HepG2 (cell line): ENCODE measurements at regions not wholly inside any gene's neighbourhood (a gene's known extent, or its start where the extent isn't known, plus 50 kb on each side); places are given as distances from the start of the nearest gene placed in this dataset.

Experiments used
- CTCF ChIP-seq: sonication (generic); formaldehyde crosslinking; IDR thresholded peaks from 2 replicates; pipeline ENCODE4 v1.5.0; 2020; ENCODE audit warnings: mild to moderate bottlenecking, missing genetic modification reagents, moderate library complexity
- FOXO1 ChIP-seq: sonication (generic); formaldehyde crosslinking; IDR thresholded peaks from 2 replicates; pipeline ENCODE4 v1.4.0; 2020; ENCODE audit warnings: missing genetic modification reagents
- MAZ ChIP-seq, 2 experiments: sonication (generic) in 1 of 2; formaldehyde crosslinking in 1 of 2; IDR thresholded peaks; 2 replicates each; pipeline versions ENCODE4 v1.5.0 to v1.6.1; 2012 to 2020; ENCODE audit warnings: low read depth in 2 of 2, mild to moderate bottlenecking in 2 of 2, borderline replicate concordance in 1 of 2, improper control_type of control experiment in 1 of 2, low read length in 1 of 2, missing genetic modification reagents in 1 of 2, moderate library complexity in 1 of 2
- NR2F1 ChIP-seq, 2 experiments: fragments of 450-650 bp in 1 of 2; formaldehyde crosslinking in 1 of 2; IDR thresholded peaks; 2 replicates each; pipeline versions ENCODE4 v1.5.0 to v1.6.1; 2016 to 2020; ENCODE audit warnings: mild to moderate bottlenecking in 1 of 2, missing compliant biosample characterization in 1 of 2, missing genetic modification reagents in 1 of 2, moderate library complexity in 1 of 2
- PITX1 ChIP-seq: sonication (generic); formaldehyde crosslinking; IDR thresholded peaks from 2 replicates; pipeline ENCODE4 v1.5.1; 2020; ENCODE audit warnings: mild to moderate bottlenecking, missing genetic modification reagents
- POLR2A ChIP-seq, 2 experiments: IDR thresholded peaks; 2 replicates each; pipeline ENCODE4 v1.6.1; 2011; ENCODE audit warnings: low read depth in 2 of 2, low read length in 2 of 2, mild to moderate bottlenecking in 1 of 2, moderate library complexity in 1 of 2; ENCODE audit not compliant: insufficient read depth in 1 of 2
- POLR2G ChIP-seq: fragments of 200-400 bp; formaldehyde crosslinking; IDR thresholded peaks from 2 replicates; pipeline ENCODE4 v1.6.1; 2018; ENCODE audit warnings: mild to moderate bottlenecking, low read depth, low read length, moderate library complexity
- RELA ChIP-seq: sonication (generic); formaldehyde crosslinking; IDR thresholded peaks from 2 replicates; pipeline ENCODE4 v1.4.0; 2020; ENCODE audit warnings: missing genetic modification reagents
- SP1 ChIP-seq, 2 experiments: fragments of 450-650 bp in 1 of 2; sonication (generic) in 1 of 2; formaldehyde crosslinking in 1 of 2; IDR thresholded peaks; 2 replicates each; pipeline versions ENCODE4 v1.4.0 to v1.6.1; 2016 to 2020; ENCODE audit warnings: missing genetic modification reagents in 1 of 2
- SP2 ChIP-seq: sonication (generic); formaldehyde crosslinking; IDR thresholded peaks from 2 replicates; pipeline ENCODE4 v1.5.1; 2020; ENCODE audit warnings: mild to moderate bottlenecking, missing genetic modification reagents
- TAF1 ChIP-seq: sonication (generic); formaldehyde crosslinking; IDR thresholded peaks from 2 replicates; pipeline ENCODE4 v1.4.0; 2020; ENCODE audit warnings: missing genetic modification reagents
- ZNF510 ChIP-seq: sonication (generic); formaldehyde crosslinking; IDR thresholded peaks from 2 replicates; pipeline ENCODE4 v1.4.0; 2020; ENCODE audit warnings: low read depth, mild to moderate bottlenecking, missing genetic modification reagents
- TF ChIP-seq, protein P1 (sequence below): conservative IDR thresholded peaks from 2 replicates; pipeline ENCODE4 v1.6.1; 2018; ENCODE audit warnings: missing genetic modification reagents

GRCh38 chr14:46581036-46581671 lies 70.4 kb downstream of the RPL10L start:
- TF ChIP-seq POLR2G = no peak
- no peak for TF ChIP-seq FOXO1 (CRISPR knock-in tag)
- TF ChIP-seq, protein P1, sequence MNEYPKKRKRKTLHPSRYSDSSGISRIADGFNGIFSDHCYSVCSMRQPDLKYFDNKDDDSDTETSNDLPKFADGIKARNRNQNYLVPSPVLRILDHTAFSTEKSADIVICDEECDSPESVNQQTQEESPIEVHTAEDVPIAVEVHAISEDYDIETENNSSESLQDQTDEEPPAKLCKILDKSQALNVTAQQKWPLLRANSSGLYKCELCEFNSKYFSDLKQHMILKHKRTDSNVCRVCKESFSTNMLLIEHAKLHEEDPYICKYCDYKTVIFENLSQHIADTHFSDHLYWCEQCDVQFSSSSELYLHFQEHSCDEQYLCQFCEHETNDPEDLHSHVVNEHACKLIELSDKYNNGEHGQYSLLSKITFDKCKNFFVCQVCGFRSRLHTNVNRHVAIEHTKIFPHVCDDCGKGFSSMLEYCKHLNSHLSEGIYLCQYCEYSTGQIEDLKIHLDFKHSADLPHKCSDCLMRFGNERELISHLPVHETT (CRISPR knock-in tag) = no peak
- TF ChIP-seq PITX1 = no peak
- no peak for TF ChIP-seq SP1 (IDR thresholded peaks at IDR 0.05)
- no peak for TF ChIP-seq SP1 (CRISPR knock-in tag; IDR thresholded peaks at IDR 0.05)
- TF ChIP-seq CTCF = peak; percentile 63
- TF ChIP-seq POLR2A (IDR thresholded peaks at IDR 0.05; ENCODE audit: insufficient read depth in 1 of 2, low read depth in 2 of 2, low read length in 2 of 2) = no peak
- no peak for TF ChIP-seq TAF1 (CRISPR knock-in tag)
- TF ChIP-seq MAZ (IDR thresholded peaks at IDR 0.05; ENCODE audit: borderline replicate concordance, low read depth, low read length) = no peak
- no peak for TF ChIP-seq MAZ (CRISPR knock-in tag; IDR thresholded peaks at IDR 0.05; ENCODE audit: low read depth)
- no peak for TF ChIP-seq ZNF510 (CRISPR knock-in tag)
- TF ChIP-seq NR2F1 (CRISPR knock-in tag; IDR thresholded peaks at IDR 0.05) = no peak
- no peak for TF ChIP-seq RELA (CRISPR knock-in tag)
- TF ChIP-seq SP2 (CRISPR knock-in tag) = no peak
